NCI-H1436 (cell line): ENCODE measurements at regions not wholly inside any gene's neighbourhood (a gene's known extent, or its start where the extent isn't known, plus 50 kb on each side); places are given as distances from the start of the nearest gene placed in this dataset.
"Not testable (repeated sequence)": the region's sequence is repeated elsewhere in the genome, so short reads cannot be mapped to it uniquely, and the experiment has no call there.

Source experiments
- DNase-seq: peaks from one replicate; lab custom pipeline; 2025; lab: John Stamatoyannopoulos, UW

GRCh38 chr13:52931131-52931530, 82.7 kb upstream of the PCDH8 start:
- no peak for DNase-seq

DNA sequence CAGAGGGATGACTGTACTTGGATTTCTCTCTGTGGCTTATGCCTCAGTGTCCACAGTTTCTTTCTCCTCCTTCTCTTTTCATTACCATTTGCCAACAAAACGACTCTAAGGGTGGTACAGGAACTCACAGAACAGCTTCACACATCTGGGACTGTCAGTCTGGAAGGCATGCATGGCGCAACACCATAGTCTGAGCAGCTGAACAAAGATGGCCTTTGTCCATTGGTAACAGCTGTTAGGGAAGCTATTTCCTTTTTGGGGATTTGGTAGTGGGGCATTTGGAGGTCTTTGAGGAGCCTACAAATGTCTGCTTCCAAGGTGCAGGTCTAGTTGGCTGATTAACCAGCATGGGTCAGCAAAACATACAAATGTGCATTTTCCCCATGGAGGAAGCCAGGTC, 81.4 kb upstream of the PCDH8 start:
- no peak for DNase-seq

DNA sequence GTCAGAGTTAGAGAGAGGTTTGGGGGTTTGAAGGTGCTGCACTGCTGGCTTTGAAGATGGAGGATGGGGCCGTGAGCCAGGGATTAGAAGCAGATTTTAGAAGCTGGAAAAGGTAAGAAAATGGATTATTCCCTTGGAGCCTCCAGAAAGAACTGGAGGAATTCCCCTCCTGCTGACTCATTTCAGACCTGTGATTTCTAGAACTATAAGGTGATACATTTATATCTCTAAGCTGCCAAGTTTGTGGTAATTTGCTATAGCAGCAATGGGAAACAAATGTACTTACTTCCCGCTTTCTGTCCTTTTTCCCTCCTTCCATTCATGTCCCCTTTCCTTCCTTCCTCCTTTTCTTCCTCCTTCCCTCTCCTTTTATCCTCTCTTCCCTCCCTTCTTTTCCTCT, 78.5 kb upstream of the PCDH8 start:
- DNase-seq = no peak

GRCh38 chr13:52925775-52926285, 77.4 kb upstream of the PCDH8 start:
- DNase-seq = no peak

DNA sequence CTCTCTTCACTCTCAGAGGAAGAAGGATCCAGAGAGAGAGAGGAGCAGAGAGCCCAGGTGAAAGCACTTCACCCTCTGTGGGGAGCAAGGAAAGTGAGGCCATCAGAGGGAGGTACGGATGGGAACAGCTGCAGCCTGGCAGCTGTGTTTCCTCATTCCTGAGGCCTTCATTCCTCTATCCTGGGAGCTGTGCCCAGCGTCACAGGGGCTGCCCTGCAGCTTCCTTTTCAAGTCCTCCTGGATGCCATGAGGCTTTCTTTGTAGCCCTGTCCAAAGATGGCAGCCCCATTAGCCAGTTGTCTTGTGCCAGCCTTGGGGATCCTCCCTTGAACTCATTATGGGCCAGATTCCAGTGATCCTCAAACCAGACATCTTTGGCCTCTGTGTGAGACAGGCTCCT, 76.8 kb upstream of the PCDH8 start:
- DNase-seq = no peak

- DNase-seq = no peak
Measured at GRCh38 chr13:52924289-52925148, 76.1 kb upstream of the PCDH8 start.

GRCh38 chr13:52922961-52923360, 74.5 kb upstream of the PCDH8 start:
- DNase-seq = no peak

DNA sequence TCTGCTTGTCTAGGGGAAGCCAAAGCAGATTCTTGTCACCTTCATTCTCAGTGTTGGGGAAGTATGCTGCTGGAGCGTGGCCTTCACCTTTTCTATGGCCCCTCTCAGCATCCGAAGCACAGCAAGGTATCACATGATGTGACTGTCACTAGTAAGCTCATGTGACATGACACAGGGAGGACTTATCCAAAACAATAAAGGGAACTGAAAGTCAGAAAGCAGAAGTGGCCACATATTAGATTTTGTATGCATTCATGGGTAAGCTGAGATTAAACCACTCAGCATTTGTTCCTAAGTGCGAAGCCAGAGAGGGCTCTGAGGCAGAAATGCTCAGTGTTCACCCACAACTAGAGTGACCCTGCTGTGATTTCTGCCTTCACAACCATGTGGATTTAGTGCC, 72.8 kb upstream of the PCDH8 start:
- no peak for DNase-seq

GRCh38 chr13:52916486-52916990, 68.1 kb upstream of the PCDH8 start:
- no peak for DNase-seq

DNA sequence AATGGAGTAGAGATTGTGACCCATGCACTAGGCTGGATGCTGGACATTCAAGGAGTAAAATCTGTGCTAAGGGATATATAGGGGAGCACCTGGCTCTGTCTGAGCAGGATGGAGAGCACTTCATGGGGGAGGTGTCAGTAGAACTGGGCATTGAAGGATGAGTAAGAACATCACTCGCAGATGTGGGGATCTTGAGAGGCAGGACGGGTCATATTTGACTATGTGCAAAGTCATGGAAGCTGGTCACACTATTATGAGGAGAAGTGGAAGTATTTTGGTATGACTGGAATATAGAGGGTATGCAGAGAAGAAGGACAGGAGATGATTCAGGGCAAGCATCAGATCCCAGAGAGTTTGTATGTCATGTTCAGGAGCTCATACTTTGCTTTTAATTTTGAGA, 62.9 kb upstream of the PCDH8 start:
- DNase-seq = no peak

- not testable (repeated sequence) for DNase-seq
Measured at GRCh38 chr13:52910318-52910717, 61.9 kb upstream of the PCDH8 start.

DNA sequence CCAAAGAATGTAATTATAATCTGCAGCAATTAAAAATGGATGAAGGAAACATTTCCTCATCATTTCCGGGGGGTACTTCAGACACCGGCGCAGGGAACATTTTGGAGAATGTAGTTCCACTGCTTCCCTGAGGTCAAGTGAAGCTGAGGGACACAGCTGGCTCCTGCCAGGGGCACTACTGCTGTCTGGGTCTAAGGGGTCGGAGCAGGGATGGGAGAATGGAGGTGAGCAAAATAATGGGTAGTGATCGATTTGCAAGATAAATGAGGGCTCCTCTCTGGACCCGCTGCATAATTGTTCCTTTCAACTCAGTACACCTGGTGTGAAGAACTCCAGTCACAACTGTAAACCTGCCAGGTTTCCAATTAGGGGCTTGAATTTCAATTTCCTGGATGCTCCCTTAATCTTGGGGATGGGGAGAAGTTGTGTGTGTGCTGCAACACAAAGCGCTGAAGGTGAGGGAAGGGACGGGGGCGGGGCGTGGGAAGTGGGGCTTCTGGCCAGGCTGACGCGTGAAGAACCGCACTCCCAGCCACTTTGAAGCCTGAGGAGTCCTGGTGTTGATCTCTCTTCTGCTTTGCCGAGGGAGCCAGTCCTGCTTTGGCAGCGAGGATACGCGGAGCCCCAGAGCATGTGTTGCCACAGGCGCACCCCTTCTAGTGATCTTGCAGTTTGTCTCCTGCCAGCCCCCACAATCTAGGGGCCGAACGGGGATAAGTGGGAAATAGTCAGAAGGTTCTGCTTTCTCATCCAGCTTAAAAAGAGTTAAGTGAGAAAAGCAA, 57.9 kb upstream of the PCDH8 start:
- DNase-seq = no peak

- no peak for DNase-seq
Measured at GRCh38 chr13:52905701-52906100, 57.3 kb upstream of the PCDH8 start.

DNA sequence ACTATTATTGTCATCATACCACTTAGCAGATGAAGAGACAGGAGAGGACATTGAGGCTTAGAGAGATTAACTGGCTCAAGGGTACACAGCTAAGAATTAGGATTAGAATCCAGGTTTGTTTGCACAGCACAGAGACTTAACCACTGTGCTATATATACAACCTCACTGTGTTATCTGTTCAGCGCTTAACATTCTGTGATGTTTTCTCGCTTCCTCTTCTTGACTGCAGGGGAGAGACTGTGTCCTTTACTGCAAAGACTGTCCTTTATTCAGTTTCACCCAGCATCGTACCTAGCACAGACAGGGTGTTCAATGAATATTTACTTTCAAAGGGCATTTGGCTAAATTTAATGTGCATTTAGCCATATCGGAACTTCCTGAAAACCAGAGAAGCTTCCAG, 54.9 kb upstream of the PCDH8 start:
- no peak for DNase-seq

GRCh38 chr13:52899206-52899605, 50.8 kb upstream of the PCDH8 start:
- DNase-seq = no peak
